Body of pancreas (tissue), 4 donors: ENCODE measurements at regions not wholly inside any gene's neighbourhood (a gene's known extent, or its start where the extent isn't known, plus 50 kb on each side); places are given as distances from the start of the nearest gene placed in this dataset.

Experiments used
- ATAC-seq: fragments of 150-250 bp; one replicate; pipeline ENCODE4 v1.9.1; 2016
- DNase-seq, 4 donors: peaks; one replicate each; pipeline ENCODE4 v3.0.0-alpha.2; 2019
- H3K27ac ChIP-seq, 4 donors: fragments of 200-600 bp; sonication (generic); 1 replicate in 3 of 4; 2 replicates in 1 of 4; pipeline versions ENCODE4 v1.5.1 to v1.6.1; 2016 to 2019; ENCODE audit warnings: mild to moderate bottlenecking in 1 of 4, mixed read lengths in 1 of 4, moderate library complexity in 1 of 4
- H3K27me3 ChIP-seq, 2 donors: fragments of 200-600 bp; sonication (generic); one replicate each; pipeline ENCODE4 v1.6.0; 2016; ENCODE audit warnings: mild to moderate bottlenecking in 1 of 2
- H3K36me3 ChIP-seq, 2 donors: fragments of 200-600 bp; sonication (generic); replicated peaks in 1 of 2; 2 replicates each; pipeline ENCODE4 v1.5.1; 2016; ENCODE audit warnings: low read depth in 2 of 2; ENCODE audit not compliant: insufficient read depth in 1 of 2
- H3K4me1 ChIP-seq: fragments of 200-600 bp; sonication (generic); one replicate; pipeline ENCODE4 v1.6.0; 2016
- H3K4me3 ChIP-seq, 2 donors: fragments of 200-600 bp; sonication (generic); 1 replicate in 1 of 2; 2 replicates in 1 of 2; pipeline ENCODE4 v1.5.1; 2016 to 2019
- H3K9me3 ChIP-seq, 3 donors: fragments of 200-600 bp; sonication (generic); 1 replicate in 2 of 3; 2 replicates in 1 of 3; pipeline ENCODE4 v1.5.1; 2016
- POLR2A ChIP-seq, 3 donors: fragments of 450-650 bp; IDR thresholded peaks; one replicate each; pipeline ENCODE4 v1.6.1; 2016; ENCODE audit warnings: antibody characterized with exemption in 3 of 3, mild to moderate bottlenecking in 2 of 3
- WGBS, 2 donors: methylation state at CpG; one replicate each; pipeline ENCODE4 v1.1.5; 2017; 5-methylcytosine and 5-hydroxymethylcytosine counted together
- intact Hi-C: fragments of 100-400 bp; cut with DNase I; formaldehyde crosslinking; loops from one replicate; pipeline ENCODE4 v1.15.1; 2023
- TF ChIP-seq, protein P1 (sequence below), 7 experiments: fragments of 450-650 bp in 4 of 7; fragments of 200-600 bp in 3 of 7; sonication (generic) in 3 of 7; IDR thresholded peaks; one replicate each; pipeline ENCODE4 v1.5.1; 2016 to 2019; ENCODE audit warnings: antibody characterized with exemption in 7 of 7

DNA sequence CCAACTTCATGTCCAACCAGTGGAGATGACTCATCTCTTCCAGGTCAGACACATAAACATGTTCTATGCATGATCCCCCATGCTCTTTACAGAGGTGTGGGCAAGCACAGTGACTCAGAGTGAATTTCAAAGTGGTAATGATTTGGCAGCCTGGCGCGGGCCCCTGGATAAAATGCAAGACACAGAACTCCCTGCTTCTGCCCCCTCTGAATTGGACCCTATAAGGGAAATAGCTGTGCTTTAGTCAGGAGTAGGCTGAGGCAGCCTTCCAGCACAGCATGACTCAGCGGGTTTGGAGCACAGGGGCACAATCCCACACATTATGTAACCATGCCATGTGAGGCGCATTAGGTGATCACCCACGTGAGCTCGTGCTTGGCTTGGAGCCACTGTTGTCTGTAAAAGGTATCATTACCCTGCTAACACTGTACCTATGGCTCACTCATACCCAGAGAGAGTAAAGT lies 127.4 kb downstream of the C6orf118 start:
- Histone ChIP-seq H3K4me3 (no peak overlapping the region), H3K9me3 (no peaks in the 10 kb centered on the region), H3K27me3 (no peaks in the 10 kb centered on the region), H3K36me3 (no peaks in the 10 kb centered on the region), H3K27ac (no peak overlapping the region), H3K4me1 (no peaks in the 10 kb centered on the region)
- WGBS, 2 donors = 73 to 76% methylated on average over 5 to 6 of the region's 6 CpGs
- TF ChIP-seq, protein P1, sequence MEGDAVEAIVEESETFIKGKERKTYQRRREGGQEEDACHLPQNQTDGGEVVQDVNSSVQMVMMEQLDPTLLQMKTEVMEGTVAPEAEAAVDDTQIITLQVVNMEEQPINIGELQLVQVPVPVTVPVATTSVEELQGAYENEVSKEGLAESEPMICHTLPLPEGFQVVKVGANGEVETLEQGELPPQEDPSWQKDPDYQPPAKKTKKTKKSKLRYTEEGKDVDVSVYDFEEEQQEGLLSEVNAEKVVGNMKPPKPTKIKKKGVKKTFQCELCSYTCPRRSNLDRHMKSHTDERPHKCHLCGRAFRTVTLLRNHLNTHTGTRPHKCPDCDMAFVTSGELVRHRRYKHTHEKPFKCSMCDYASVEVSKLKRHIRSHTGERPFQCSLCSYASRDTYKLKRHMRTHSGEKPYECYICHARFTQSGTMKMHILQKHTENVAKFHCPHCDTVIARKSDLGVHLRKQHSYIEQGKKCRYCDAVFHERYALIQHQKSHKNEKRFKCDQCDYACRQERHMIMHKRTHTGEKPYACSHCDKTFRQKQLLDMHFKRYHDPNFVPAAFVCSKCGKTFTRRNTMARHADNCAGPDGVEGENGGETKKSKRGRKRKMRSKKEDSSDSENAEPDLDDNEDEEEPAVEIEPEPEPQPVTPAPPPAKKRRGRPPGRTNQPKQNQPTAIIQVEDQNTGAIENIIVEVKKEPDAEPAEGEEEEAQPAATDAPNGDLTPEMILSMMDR (IDR thresholded peaks at IDR 0.05) = no peak
- TF ChIP-seq POLR2A (IDR thresholded peaks at IDR 0.05) = no peak
- DNase-seq (no peak), ATAC-seq (no peak)
- intact Hi-C loops = no loop called here

DNA sequence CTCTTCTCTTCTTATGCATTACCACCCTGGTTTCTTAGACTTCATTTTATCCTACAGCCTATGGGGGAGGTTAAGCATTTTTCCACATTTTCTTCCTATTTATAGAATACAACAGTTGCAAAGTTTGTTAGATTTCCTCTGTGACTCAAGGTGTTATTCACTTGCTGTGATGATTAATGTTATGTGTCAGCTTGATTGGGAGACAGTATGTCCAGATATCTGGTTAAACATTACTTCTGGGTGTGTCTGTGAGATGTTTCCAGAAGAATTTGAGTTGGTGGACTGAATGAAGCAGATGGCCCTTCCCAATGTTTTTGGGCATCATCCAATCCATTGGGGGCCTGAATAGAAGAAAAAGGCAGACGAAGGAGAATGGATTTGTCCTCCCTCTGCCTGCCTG lies 131.3 kb downstream of the C6orf118 start:
- no peak for DNase-seq
- WGBS, 2 donors = 33 to 56% methylated on average over 1 of the region's 1 CpG
- no peak for ATAC-seq
- Histone ChIP-seq H3K9me3 (no peaks in the 10 kb centered on the region), H3K4me1 (no peaks in the 10 kb centered on the region), H3K27ac (no peak overlapping the region), H3K36me3 (no peaks in the 10 kb centered on the region), H3K27me3 (no peaks in the 10 kb centered on the region), H3K4me3 (no peak overlapping the region)
- intact Hi-C loops = no loop called here
- no peak for TF ChIP-seq POLR2A (IDR thresholded peaks at IDR 0.05)
- TF ChIP-seq, protein P1 (IDR thresholded peaks at IDR 0.05) = no peak

DNA sequence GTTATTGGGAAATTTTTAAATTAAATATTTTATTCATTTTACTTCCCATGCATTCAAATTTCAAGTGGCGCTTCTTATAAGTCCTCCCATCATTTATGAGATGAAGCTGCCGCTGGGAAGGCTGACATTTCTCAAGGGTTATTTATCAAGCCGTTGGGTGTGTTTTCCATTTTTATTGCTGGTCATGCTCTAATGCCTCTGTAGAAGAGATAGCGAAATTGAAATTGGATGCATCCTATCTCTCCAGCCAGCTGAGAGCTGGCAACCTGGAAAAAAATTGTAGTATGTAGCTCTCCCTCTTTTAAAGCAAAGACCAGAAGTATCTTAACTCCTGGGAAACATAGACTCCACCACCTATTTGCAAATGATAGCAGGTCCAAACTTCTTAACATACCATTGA lies 135.9 kb downstream of the C6orf118 start:
- Histone ChIP-seq H3K9me3 (no peaks in the 10 kb centered on the region), H3K27me3 (no peaks in the 10 kb centered on the region), H3K27ac (no peak overlapping the region), H3K4me1 (no peaks in the 10 kb centered on the region), H3K36me3 (no peaks in the 10 kb centered on the region), H3K4me3 (no peak overlapping the region)
- no peak for TF ChIP-seq POLR2A (IDR thresholded peaks at IDR 0.05)
- TF ChIP-seq, protein P1 (IDR thresholded peaks at IDR 0.05) = no peak
- ATAC-seq (no peak), DNase-seq (no peak)
- 60 to 83% methylated on average over 4 of the region's 4 CpGs for WGBS, 2 donors
- intact Hi-C loops = no loop called here

DNA sequence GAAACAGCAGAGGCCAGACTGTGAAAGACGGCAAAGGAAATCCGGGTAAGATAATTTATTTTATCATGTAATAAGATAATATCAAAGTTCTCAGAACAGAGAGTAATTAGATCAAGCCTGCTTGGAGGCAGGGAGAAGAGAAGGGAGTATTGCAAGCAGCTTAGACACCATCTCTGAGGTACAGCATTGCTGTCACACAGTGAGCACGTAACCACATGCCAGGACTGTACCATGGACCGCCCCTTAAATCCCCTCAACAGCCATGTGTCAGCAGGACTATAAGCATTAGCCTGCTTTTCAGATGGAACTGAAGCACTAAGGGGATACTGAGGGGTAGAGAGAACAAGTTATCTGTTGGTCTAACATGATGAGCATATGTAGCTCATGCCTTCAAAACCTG lies 141.5 kb downstream of the C6orf118 start:
- intact Hi-C loops = no loop called here
- Histone ChIP-seq H3K27ac (no peak overlapping the region), H3K4me3 (no peak overlapping the region), H3K9me3 (peaks cover 0 to 7% (median 0%) of the 10 kb centered on the region in 3 donors), H3K36me3 (no peaks in the 10 kb centered on the region), H3K27me3 (no peaks in the 10 kb centered on the region), H3K4me1 (no peaks in the 10 kb centered on the region)
- DNase-seq (no peak), ATAC-seq (no peak)
- TF ChIP-seq, protein P1 (IDR thresholded peaks at IDR 0.05) = no peak
- no peak for TF ChIP-seq POLR2A (IDR thresholded peaks at IDR 0.05)
- 66 to 73% methylated on average over 4 of the region's 4 CpGs for WGBS, 2 donors

DNA sequence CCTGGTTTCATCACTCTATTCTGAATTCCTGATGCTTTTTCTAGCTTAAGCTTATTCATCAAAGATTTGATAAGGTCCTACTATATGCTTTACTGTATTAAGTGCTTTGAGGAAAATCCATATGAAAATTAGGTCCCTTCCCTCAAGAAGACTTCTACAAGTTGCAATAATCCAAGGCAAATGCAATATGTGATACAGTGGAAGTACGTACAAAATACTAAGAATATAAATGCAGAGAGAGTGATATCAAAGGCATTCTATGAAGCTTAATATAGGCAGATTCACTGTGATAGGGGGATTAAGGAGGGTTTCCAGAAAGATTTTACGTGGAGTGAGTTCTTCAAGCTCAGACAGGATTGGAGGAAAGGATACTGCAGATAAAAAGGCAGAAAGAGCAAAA lies 142.1 kb downstream of the C6orf118 start:
- Histone ChIP-seq H3K27me3 (no peaks in the 10 kb centered on the region), H3K27ac (no peak overlapping the region), H3K4me1 (no peaks in the 10 kb centered on the region), H3K36me3 (no peaks in the 10 kb centered on the region), H3K9me3 (peaks cover 0 to 8% (median 0%) of the 10 kb centered on the region in 3 donors), H3K4me3 (no peak overlapping the region)
- 30 to 44% methylated on average over 2 of the region's 2 CpGs for WGBS, 2 donors
- no peak for ATAC-seq
- no peak for DNase-seq
- TF ChIP-seq, protein P1 (IDR thresholded peaks at IDR 0.05) = no peak
- TF ChIP-seq POLR2A (IDR thresholded peaks at IDR 0.05) = no peak
- intact Hi-C loops = no loop called here
